ENCODE measurements at regions not wholly inside any gene's neighbourhood (a gene's known extent, or its start where the extent isn't known, plus 50 kb on each side); places are given as distances from the start of the nearest gene placed in this dataset.

DNA sequence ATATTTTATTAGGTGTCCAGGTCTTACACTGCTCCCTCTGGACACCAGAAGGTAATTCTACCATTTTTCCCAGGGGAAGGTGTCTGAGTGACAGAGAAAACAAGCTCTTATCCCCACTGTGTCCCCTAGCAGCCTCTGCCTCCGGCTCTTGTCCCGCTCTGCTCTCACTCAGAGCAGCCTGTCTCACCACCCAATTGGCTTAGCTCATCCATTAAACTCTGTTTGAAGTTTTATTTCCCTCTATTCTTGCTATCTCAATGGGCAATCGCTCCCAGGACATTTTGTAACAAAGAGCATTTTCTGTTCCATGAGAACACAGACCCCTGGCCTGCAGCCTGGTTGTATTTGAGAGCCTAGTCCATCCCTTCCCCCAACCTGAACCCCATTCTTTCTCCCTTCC is 90.6 kb upstream of the LDAH start:
- Histone ChIP-seq H3K4me1 (peaks cover 0 to 21% (median 13%) of the 10 kb centered on the region in 4 donors), H3K27ac (no peak overlapping the region), H3K4me3 (no peak overlapping the region), H3K9me3 (no peaks in the 10 kb centered on the region), H3K36me3 (no peaks in the 10 kb centered on the region), H3K27me3 (no peaks in the 10 kb centered on the region)
- TF ChIP-seq, protein P1, sequence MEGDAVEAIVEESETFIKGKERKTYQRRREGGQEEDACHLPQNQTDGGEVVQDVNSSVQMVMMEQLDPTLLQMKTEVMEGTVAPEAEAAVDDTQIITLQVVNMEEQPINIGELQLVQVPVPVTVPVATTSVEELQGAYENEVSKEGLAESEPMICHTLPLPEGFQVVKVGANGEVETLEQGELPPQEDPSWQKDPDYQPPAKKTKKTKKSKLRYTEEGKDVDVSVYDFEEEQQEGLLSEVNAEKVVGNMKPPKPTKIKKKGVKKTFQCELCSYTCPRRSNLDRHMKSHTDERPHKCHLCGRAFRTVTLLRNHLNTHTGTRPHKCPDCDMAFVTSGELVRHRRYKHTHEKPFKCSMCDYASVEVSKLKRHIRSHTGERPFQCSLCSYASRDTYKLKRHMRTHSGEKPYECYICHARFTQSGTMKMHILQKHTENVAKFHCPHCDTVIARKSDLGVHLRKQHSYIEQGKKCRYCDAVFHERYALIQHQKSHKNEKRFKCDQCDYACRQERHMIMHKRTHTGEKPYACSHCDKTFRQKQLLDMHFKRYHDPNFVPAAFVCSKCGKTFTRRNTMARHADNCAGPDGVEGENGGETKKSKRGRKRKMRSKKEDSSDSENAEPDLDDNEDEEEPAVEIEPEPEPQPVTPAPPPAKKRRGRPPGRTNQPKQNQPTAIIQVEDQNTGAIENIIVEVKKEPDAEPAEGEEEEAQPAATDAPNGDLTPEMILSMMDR (IDR thresholded peaks at IDR 0.05): no peak
- DNase-seq: no peak
- intact Hi-C loops (cut with DNase I; ENCODE audit: low total_unique reads): no loop called here

GRCh38 chr2:20900052-20900636 is 77.2 kb upstream of the LDAH start:
- TF ChIP-seq, protein P1 (IDR thresholded peaks at IDR 0.05): no peak
- Histone ChIP-seq H3K9me3 (no peaks in the 10 kb centered on the region), H3K36me3 (no peaks in the 10 kb centered on the region), H3K27me3 (no peaks in the 10 kb centered on the region), H3K27ac (no peak overlapping the region), H3K4me1 (no peaks in the 10 kb centered on the region), H3K4me3 (no peak overlapping the region)
- no peak for DNase-seq
- intact Hi-C loops (cut with DNase I; ENCODE audit: low total_unique reads): no loop called here

- Histone ChIP-seq H3K9me3 (peaks cover 0 to 8% (median 0%) of the 10 kb centered on the region in 3 donors), H3K4me3 (no peak overlapping the region), H3K4me1 (no peaks in the 10 kb centered on the region), H3K36me3 (no peaks in the 10 kb centered on the region), H3K27ac (no peak overlapping the region), H3K27me3 (no peaks in the 10 kb centered on the region)
- TF ChIP-seq, protein P1 (IDR thresholded peaks at IDR 0.05): no peak
- DNase-seq: no peak
- intact Hi-C loops (cut with DNase I; ENCODE audit: low total_unique reads): no loop called here
These were observed 75.1 kb upstream of the LDAH start for GRCh38 chr2:20897874-20898453.

DNA sequence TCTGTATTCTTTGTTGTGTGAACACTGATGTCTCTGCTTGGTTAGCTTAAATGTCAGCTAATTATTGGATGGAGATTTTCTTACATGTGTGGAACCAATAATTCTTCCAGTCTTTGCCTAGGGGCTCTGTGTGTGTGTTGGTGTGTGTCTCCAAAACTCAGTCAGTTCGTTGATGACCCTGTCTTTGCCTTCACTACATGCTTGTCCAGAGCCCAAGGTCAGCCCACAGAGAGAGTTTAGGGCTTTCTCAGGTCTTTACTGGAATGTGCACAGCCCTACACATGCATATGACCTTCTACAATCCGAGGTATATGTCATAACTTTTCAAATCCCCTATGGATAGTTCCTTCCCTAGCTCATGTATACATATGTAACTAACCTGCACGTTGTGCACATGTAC is 74.1 kb upstream of the LDAH start:
- TF ChIP-seq, protein P1 (IDR thresholded peaks at IDR 0.05): no peak
- no peaks in the 10 kb centered on the region for H3K4me1 ChIP-seq
- H3K27me3 ChIP-seq: no peaks in the 10 kb centered on the region
- no peak overlapping the region for H3K27ac ChIP-seq
- intact Hi-C loops (cut with DNase I; ENCODE audit: low total_unique reads): no loop called here
- no peaks in the 10 kb centered on the region for H3K36me3 ChIP-seq
- DNase-seq: no peak
- H3K4me3 ChIP-seq: no peak overlapping the region
- peaks cover 0 to 8% (median 0%) of the 10 kb centered on the region in 3 donors for H3K9me3 ChIP-seq

- H3K27ac ChIP-seq: no peak overlapping the region
- H3K9me3 ChIP-seq: no peaks in the 10 kb centered on the region
- no peaks in the 10 kb centered on the region for H3K36me3 ChIP-seq
- intact Hi-C loops (cut with DNase I; ENCODE audit: low total_unique reads): no loop called here
- H3K4me1 ChIP-seq: no peaks in the 10 kb centered on the region
- DNase-seq: no peak
- no peaks in the 10 kb centered on the region for H3K27me3 ChIP-seq
- TF ChIP-seq, protein P1 (IDR thresholded peaks at IDR 0.05): no peak
- H3K4me3 ChIP-seq: no peak overlapping the region
These were observed 61.9 kb upstream of the LDAH start for GRCh38 chr2:20884829-20885228.
